ENCODE measurements at regions not wholly inside any gene's neighbourhood (a gene's known extent, or its start where the extent isn't known, plus 50 kb on each side); places are given as distances from the start of the nearest gene placed in this dataset.
"Not testable (repeated sequence)": the region's sequence is repeated elsewhere in the genome, so short reads cannot be mapped to it uniquely, and the experiment has no call there.

DNA sequence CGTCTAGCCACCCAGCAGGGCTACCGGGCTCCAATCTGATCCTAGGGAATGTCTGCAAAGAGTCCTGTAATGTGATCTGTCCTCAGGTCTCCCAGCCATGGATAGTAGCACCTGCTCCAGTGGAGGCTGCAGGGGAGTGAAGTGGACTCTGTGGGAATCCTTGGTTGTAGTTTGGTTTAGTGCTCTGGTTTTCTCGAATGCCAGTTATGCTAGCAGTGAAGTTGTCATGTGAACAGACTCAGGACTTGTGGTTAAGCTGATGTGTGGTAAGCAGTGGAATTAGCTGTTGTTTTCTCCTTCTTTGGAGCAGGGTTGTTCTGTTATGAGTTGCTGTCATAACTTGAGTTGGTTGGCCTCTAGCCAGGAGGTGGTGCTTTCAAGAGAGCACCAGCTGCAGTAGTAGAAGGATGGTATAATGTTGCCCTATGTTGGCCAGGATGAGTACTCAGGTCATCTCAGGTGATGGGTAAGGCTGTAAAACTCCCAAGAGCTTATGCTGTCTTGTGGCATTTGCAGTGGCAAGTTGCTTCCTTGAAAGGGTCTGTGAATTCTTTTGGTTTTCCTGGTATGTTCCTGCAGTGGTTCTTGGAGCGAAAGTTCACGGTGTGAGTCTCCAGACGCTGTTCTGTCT, 390.2 kb downstream of the UTRN start:
- Mint-ChIP-seq H3K27me3 (ENCODE audit: unreplicated experiment) (no peaks in the 10 kb centered on the region), H3K4me3 (ENCODE audit: unreplicated experiment) (no peak overlapping the region), H3K4me1 (ENCODE audit: low read depth, unreplicated experiment) (no peaks in the 10 kb centered on the region), H3K9me3 (ENCODE audit: unreplicated experiment) (peaks cover 2% of the 10 kb centered on the region), H3K36me3 (ENCODE audit: unreplicated experiment) (peaks cover 5% of the 10 kb centered on the region), H3K27ac (ENCODE audit: unreplicated experiment) (no peak overlapping the region)
- DNase-seq, result no peak
- TF ChIP-seq, protein P1, sequence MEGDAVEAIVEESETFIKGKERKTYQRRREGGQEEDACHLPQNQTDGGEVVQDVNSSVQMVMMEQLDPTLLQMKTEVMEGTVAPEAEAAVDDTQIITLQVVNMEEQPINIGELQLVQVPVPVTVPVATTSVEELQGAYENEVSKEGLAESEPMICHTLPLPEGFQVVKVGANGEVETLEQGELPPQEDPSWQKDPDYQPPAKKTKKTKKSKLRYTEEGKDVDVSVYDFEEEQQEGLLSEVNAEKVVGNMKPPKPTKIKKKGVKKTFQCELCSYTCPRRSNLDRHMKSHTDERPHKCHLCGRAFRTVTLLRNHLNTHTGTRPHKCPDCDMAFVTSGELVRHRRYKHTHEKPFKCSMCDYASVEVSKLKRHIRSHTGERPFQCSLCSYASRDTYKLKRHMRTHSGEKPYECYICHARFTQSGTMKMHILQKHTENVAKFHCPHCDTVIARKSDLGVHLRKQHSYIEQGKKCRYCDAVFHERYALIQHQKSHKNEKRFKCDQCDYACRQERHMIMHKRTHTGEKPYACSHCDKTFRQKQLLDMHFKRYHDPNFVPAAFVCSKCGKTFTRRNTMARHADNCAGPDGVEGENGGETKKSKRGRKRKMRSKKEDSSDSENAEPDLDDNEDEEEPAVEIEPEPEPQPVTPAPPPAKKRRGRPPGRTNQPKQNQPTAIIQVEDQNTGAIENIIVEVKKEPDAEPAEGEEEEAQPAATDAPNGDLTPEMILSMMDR (IDR thresholded peaks at IDR 0.05; ENCODE audit: partially characterized antibody, unreplicated experiment), result no peak

DNA sequence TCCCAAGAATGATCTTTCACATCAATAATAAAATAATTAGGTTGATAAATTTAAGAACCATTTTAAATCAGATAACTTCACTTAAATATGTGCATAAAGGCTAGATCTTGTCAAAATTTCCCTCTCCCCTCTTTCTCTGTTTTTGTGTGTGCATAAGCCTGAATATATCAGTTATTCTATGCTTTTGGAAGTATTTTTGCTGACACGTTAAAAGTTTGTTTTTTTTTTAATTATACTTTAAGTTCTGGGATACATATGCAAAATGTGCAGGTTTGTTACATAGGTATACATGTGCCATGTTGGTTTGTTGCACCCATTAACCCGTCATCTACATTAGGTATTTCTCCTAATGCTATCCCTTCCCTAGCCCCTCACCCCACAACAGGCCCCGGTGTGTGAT, 391.2 kb downstream of the UTRN start:
- H3K4me1 Mint-ChIP-seq (ENCODE audit: low read depth, unreplicated experiment); H3K36me3 Mint-ChIP-seq (ENCODE audit: unreplicated experiment); H3K4me3 Mint-ChIP-seq (ENCODE audit: unreplicated experiment); DNase-seq; H3K9me3 Mint-ChIP-seq (ENCODE audit: unreplicated experiment); H3K27ac Mint-ChIP-seq (ENCODE audit: unreplicated experiment); H3K27me3 Mint-ChIP-seq (ENCODE audit: unreplicated experiment): not testable (repeated sequence)

- H3K4me3 Mint-ChIP-seq (ENCODE audit: unreplicated experiment); DNase-seq; H3K27me3 Mint-ChIP-seq (ENCODE audit: unreplicated experiment); H3K9me3 Mint-ChIP-seq (ENCODE audit: unreplicated experiment); H3K27ac Mint-ChIP-seq (ENCODE audit: unreplicated experiment); H3K36me3 Mint-ChIP-seq (ENCODE audit: unreplicated experiment); H3K4me1 Mint-ChIP-seq (ENCODE audit: low read depth, unreplicated experiment): not testable (repeated sequence)
Observed at GRCh38 chr6:144677263-144677662, 392.1 kb downstream of the UTRN start.

DNA sequence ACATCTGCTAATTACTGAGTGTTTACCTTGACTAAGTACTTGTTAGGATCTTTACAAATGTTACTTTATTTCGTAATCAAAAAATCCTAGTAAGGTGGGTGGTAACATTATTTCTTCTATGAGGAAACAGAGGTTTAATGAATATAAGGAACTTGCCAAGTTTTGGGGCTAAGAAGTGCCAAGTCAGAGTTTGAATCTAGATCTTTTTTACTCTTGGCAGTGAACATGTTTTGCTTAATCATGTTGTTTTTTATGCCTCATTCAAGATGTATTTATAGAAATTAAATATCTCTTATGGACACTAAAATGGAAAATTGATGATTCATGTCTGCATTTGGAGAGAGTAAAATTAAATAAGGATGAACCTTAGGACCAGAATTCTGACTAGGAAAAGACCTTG, 393.7 kb downstream of the UTRN start:
- peaks cover 2% of the 10 kb centered on the region for H3K9me3 Mint-ChIP-seq (ENCODE audit: unreplicated experiment)
- no peaks in the 10 kb centered on the region for H3K4me1 Mint-ChIP-seq (ENCODE audit: low read depth, unreplicated experiment)
- H3K36me3 Mint-ChIP-seq (ENCODE audit: unreplicated experiment), result no peaks in the 10 kb centered on the region
- H3K27ac Mint-ChIP-seq (ENCODE audit: unreplicated experiment), result no peak overlapping the region
- H3K27me3 Mint-ChIP-seq (ENCODE audit: unreplicated experiment), result no peaks in the 10 kb centered on the region
- TF ChIP-seq, protein P1 (IDR thresholded peaks at IDR 0.05; ENCODE audit: partially characterized antibody, unreplicated experiment), result no peak
- no peak for DNase-seq
- H3K4me3 Mint-ChIP-seq (ENCODE audit: unreplicated experiment), result no peak overlapping the region

DNA sequence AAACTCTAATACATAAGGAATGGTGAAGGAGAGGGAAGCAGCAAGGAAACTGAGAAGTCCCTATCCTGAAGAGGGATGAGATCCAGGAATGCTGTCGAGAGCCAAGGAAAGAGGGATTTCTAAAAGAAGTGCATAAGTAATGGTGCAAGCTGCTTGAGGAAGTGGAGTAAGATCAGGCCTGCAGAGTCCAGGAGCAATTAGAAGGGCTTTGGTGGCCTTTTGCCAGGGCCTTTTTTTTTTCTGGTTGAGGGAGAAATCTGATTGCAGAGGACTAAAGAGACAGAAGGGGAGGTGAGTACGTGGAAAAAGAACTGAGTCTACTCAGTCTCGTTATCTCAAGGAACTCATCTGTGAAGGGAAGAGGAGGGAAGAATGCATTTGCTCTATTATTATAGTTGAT, 396.2 kb downstream of the UTRN start:
- Mint-ChIP-seq H3K9me3 (ENCODE audit: unreplicated experiment) (no peaks in the 10 kb centered on the region), H3K4me1 (ENCODE audit: low read depth, unreplicated experiment) (no peaks in the 10 kb centered on the region), H3K36me3 (ENCODE audit: unreplicated experiment) (no peaks in the 10 kb centered on the region), H3K27ac (ENCODE audit: unreplicated experiment) (no peak overlapping the region), H3K27me3 (ENCODE audit: unreplicated experiment) (no peaks in the 10 kb centered on the region), H3K4me3 (ENCODE audit: unreplicated experiment) (no peak overlapping the region)
- TF ChIP-seq, protein P1 (IDR thresholded peaks at IDR 0.05; ENCODE audit: partially characterized antibody, unreplicated experiment), result no peak
- DNase-seq, result no peak

DNA sequence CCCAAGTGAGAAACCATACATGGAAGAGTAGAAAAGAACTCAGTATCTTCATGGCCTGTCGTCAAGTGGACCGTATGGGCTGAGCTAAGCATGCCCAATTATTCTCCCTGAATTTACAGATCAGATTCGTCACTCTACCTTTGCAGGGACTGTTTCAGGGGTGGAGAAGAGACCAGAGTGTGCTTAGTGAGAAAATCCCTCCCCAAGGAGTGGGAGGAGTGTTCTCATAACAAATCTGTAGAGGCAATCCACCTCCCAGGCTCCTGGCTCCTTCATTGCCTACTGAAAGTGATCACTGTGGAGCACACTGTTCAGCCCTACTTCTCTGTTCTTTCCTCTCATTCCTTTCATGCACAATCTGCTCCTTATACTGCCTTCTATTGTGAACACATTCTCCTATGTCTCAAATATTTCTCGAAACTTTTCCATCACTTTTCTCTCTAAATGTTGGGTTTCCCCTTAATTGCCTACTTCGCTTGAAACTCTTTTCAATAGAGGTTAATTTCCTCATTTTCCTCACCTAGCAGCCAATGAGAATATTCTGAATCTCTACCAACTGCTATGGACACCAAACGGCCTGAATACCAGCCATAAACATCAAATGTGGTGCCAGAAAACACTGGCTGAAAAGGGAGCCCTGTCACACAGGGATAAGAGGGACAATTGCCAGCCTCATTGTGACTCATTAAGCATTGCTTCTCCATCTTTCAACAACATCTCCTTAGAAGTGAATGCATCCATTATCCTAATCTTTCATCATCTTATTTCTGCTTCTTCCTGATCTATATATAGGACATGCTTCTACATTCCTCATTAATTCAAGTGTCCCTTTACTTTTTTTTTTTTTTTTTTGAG, 398.3 kb downstream of the UTRN start:
- TF ChIP-seq, protein P1 (IDR thresholded peaks at IDR 0.05; ENCODE audit: partially characterized antibody, unreplicated experiment), result no peak
- H3K4me3 Mint-ChIP-seq (ENCODE audit: unreplicated experiment), result no peak overlapping the region
- DNase-seq, result no peak
- no peaks in the 10 kb centered on the region for H3K27me3 Mint-ChIP-seq (ENCODE audit: unreplicated experiment)
- no peaks in the 10 kb centered on the region for H3K4me1 Mint-ChIP-seq (ENCODE audit: low read depth, unreplicated experiment)
- peaks cover 4% of the 10 kb centered on the region for H3K36me3 Mint-ChIP-seq (ENCODE audit: unreplicated experiment)
- H3K27ac Mint-ChIP-seq (ENCODE audit: unreplicated experiment), result no peak overlapping the region
- peaks cover 2% of the 10 kb centered on the region for H3K9me3 Mint-ChIP-seq (ENCODE audit: unreplicated experiment)
